Testis (tissue), 2 donors: ENCODE measurements at regions not wholly inside any gene's neighbourhood (a gene's known extent, or its start where the extent isn't known, plus 50 kb on each side); places are given as distances from the start of the nearest gene placed in this dataset.

Source experiments
- CTCF ChIP-seq, 3 experiments: fragments of 450-650 bp in 2 of 3; fragments of 200-600 bp in 1 of 3; sonication (generic) in 1 of 3; IDR thresholded peaks; one replicate each; pipeline ENCODE4 v1.5.1; 2016 to 2019; ENCODE audit warnings: antibody characterized with exemption in 3 of 3, mild to moderate bottlenecking in 2 of 3, moderate library complexity in 1 of 3
- POLR2A ChIP-seq: fragments of 450-650 bp; IDR thresholded peaks from one replicate; pipeline ENCODE4 v1.6.1; 2017; ENCODE audit warnings: antibody characterized with exemption, mild to moderate bottlenecking, moderate library complexity

GRCh38 chr10:123573236-123574108, 92.7 kb upstream of the GPR26 start:
- TF ChIP-seq POLR2A: no peak
- TF ChIP-seq CTCF (IDR thresholded peaks at IDR 0.05): peak in 1 of 3 experiments; percentile 51
